CD4-positive, CD25-positive, alpha-beta regulatory T cell (primary cell): ENCODE measurements at regions not wholly inside any gene's neighbourhood (a gene's known extent, or its start where the extent isn't known, plus 50 kb on each side); places are given as distances from the start of the nearest gene placed in this dataset.

Experiments
- ATAC-seq, 2 donors: fragments of 150-1000 bp; cut with Tn5 transposase; one replicate each; pipeline ENCODE4 v1.10.0; 2021; ENCODE audit warnings: low read depth in 2 of 2, moderate number of reproducible peaks in 2 of 2, moderate library complexity in 1 of 2
- DNase-seq, 3 donors: peaks; one replicate each; pipeline versions ENCODE4 v3.0.0 to v3.0.0-alpha.2; 2012 to 2022; ENCODE audit warnings: mixed read lengths in 1 of 3
- H3K27ac ChIP-seq: one replicate; pipeline ENCODE4 v1.7.0; 2013; ENCODE audit warnings: mild to moderate bottlenecking, low read length; ENCODE audit not compliant: insufficient read depth, poor library complexity, severe bottlenecking
- H3K27me3 ChIP-seq: one replicate; pipeline ENCODE4 v1.7.0; 2013; ENCODE audit warnings: low read length; ENCODE audit not compliant: control insufficient read depth, insufficient read depth
- H3K36me3 ChIP-seq: one replicate; pipeline ENCODE4 v1.7.0; 2013; ENCODE audit warnings: mild to moderate bottlenecking, low read length, moderate library complexity; ENCODE audit not compliant: control insufficient read depth, insufficient read depth
- H3K4me1 ChIP-seq: 2 replicates; pipeline ENCODE4 v1.7.0; 2013; ENCODE audit warnings: mild to moderate bottlenecking, low read length; ENCODE audit not compliant: insufficient read depth, control insufficient read depth, poor library complexity, severe bottlenecking
- H3K4me3 ChIP-seq: one replicate; pipeline ENCODE4 v1.7.0; 2013; ENCODE audit warnings: low read depth, mild to moderate bottlenecking, low read length, moderate library complexity
- H3K9me3 ChIP-seq, 2 experiments: 1 replicate in 1 of 2; 2 replicates in 1 of 2; pipeline ENCODE4 v1.7.0; 2013; ENCODE audit warnings: low read length in 2 of 2, mild to moderate bottlenecking in 1 of 2, moderate library complexity in 1 of 2; ENCODE audit not compliant: control insufficient read depth in 2 of 2
- H3K27ac Mint-ChIP-seq, 3 donors: one replicate each; pipeline ENCODE4 v1.8.0; 2020 to 2022; ENCODE audit warnings: mild to moderate bottlenecking in 3 of 3, mixed read lengths in 3 of 3, moderate library complexity in 2 of 3
- H3K27me3 Mint-ChIP-seq: one replicate; pipeline ENCODE4 v1.8.0; 2022; ENCODE audit warnings: mild to moderate bottlenecking, mixed read lengths
- H3K36me3 Mint-ChIP-seq: one replicate; pipeline ENCODE4 v1.8.0; 2020; ENCODE audit warnings: mixed read lengths
- H3K4me1 Mint-ChIP-seq, 4 donors: one replicate each; pipeline ENCODE4 v1.8.0; 2020 to 2022; ENCODE audit warnings: mixed read lengths in 4 of 4, mild to moderate bottlenecking in 1 of 4
- H3K4me3 Mint-ChIP-seq, 4 donors: one replicate each; pipeline ENCODE4 v1.8.0; 2020 to 2022; ENCODE audit warnings: mild to moderate bottlenecking in 4 of 4, mixed read lengths in 4 of 4, moderate library complexity in 3 of 4
- H3K9me3 Mint-ChIP-seq, 7 donors: one replicate each; pipeline ENCODE4 v1.8.0; 2020 to 2022; ENCODE audit warnings: mixed read lengths in 7 of 7, mild to moderate bottlenecking in 3 of 7, moderate library complexity in 2 of 7

GRCh38 chr10:100685331-100685730, 60.1 kb upstream of the PAX2 start:
- Histone ChIP-seq H3K9me3 (no peaks in the 10 kb centered on the region), H3K4me1 (no peaks in the 10 kb centered on the region), H3K4me3 (no peak overlapping the region), H3K27me3 (peaks cover 34% of the 10 kb centered on the region), H3K36me3 (no peaks in the 10 kb centered on the region), H3K27ac (no peak overlapping the region)
- peaks cover 0 to 1% (median 0%) of the 10 kb centered on the region in 7 donors for H3K9me3 Mint-ChIP-seq
- no peak overlapping the region for H3K4me3 Mint-ChIP-seq
- ATAC-seq (no peak), DNase-seq (no peak)
- peaks cover 0 to 5% (median 0%) of the 10 kb centered on the region in 4 donors for H3K4me1 Mint-ChIP-seq
- peaks cover 72% of the 10 kb centered on the region for H3K27me3 Mint-ChIP-seq
- no peak overlapping the region for H3K27ac Mint-ChIP-seq
- no peaks in the 10 kb centered on the region for H3K36me3 Mint-ChIP-seq

- Histone ChIP-seq H3K27ac (no peak overlapping the region), H3K36me3 (no peaks in the 10 kb centered on the region), H3K4me1 (no peaks in the 10 kb centered on the region), H3K4me3 (no peak overlapping the region), H3K27me3 (peaks cover 24% of the 10 kb centered on the region), H3K9me3 (no peaks in the 10 kb centered on the region)
- ATAC-seq (no peak), DNase-seq (no peak)
- no peaks in the 10 kb centered on the region for H3K36me3 Mint-ChIP-seq
- H3K4me3 Mint-ChIP-seq: no peak overlapping the region
- peaks cover 0 to 5% (median 0%) of the 10 kb centered on the region in 4 donors for H3K4me1 Mint-ChIP-seq
- peaks cover 0 to 2% (median 0%) of the 10 kb centered on the region in 7 donors for H3K9me3 Mint-ChIP-seq
- peak overlapping the region in 1 of 3 donors; percentile 70 for H3K27ac Mint-ChIP-seq
- peaks cover 76% of the 10 kb centered on the region for H3K27me3 Mint-ChIP-seq
Observed at GRCh38 chr10:100687143-100688003, 58.0 kb upstream of the PAX2 start.

- Histone ChIP-seq H3K27ac (no peak overlapping the region), H3K27me3 (peaks cover 19% of the 10 kb centered on the region), H3K4me3 (no peak overlapping the region), H3K4me1 (no peaks in the 10 kb centered on the region), H3K36me3 (no peaks in the 10 kb centered on the region), H3K9me3 (no peaks in the 10 kb centered on the region)
- Mint-ChIP-seq H3K36me3 (no peaks in the 10 kb centered on the region), H3K9me3 (peaks cover 0 to 2% (median 0%) of the 10 kb centered on the region in 7 donors), H3K4me3 (no peak overlapping the region), H3K27ac (no peak overlapping the region), H3K27me3 (peaks cover 68% of the 10 kb centered on the region), H3K4me1 (peaks cover 0 to 5% (median 0%) of the 10 kb centered on the region in 4 donors)
- DNase-seq (no peak), ATAC-seq (no peak)
Observed at GRCh38 chr10:100688201-100688600, 57.2 kb upstream of the PAX2 start.

GRCh38 chr10:100693821-100694220, 51.6 kb upstream of the PAX2 start:
- H3K9me3 Mint-ChIP-seq: peaks cover 0 to 3% (median 0%) of the 10 kb centered on the region in 7 donors
- Histone ChIP-seq H3K4me1 (no peaks in the 10 kb centered on the region), H3K36me3 (no peaks in the 10 kb centered on the region), H3K9me3 (no peaks in the 10 kb centered on the region), H3K27ac (no peak overlapping the region), H3K4me3 (no peak overlapping the region), H3K27me3 (peaks cover 3% of the 10 kb centered on the region)
- ATAC-seq: no peak
- peaks cover 37% of the 10 kb centered on the region for H3K27me3 Mint-ChIP-seq
- no peak overlapping the region for H3K4me3 Mint-ChIP-seq
- no peak overlapping the region for H3K27ac Mint-ChIP-seq
- no peaks in the 10 kb centered on the region for H3K4me1 Mint-ChIP-seq
- no peak for DNase-seq
- no peaks in the 10 kb centered on the region for H3K36me3 Mint-ChIP-seq
